HCT116 (cell line): ENCODE measurements at regions not wholly inside any gene's neighbourhood (a gene's known extent, or its start where the extent isn't known, plus 50 kb on each side); places are given as distances from the start of the nearest gene placed in this dataset.

Experiments
- ATAC-seq: fragments of 200-7000 bp; cut with Tn5 transposase; 2 replicates; pipeline ENCODE4 v1.9.1; 2020; ENCODE audit warnings: mild to moderate bottlenecking, moderate library complexity
- BruUV-seq: library from RNA; stranded (reverse); fragments of 400-500 nt; replicated peaks from 2 replicates; lab custom pipeline; 2021; lab: Mats Ljungman, UMichigan
- CTCF ChIA-PET: fragments of 300-600 bp; sonication (Branson Sonifier 250); formaldehyde crosslinking; loops from one replicate; lab custom pipeline; 2021; ENCODE audit warnings: antibody characterized with exemption; lab: Charles Lee
- POLR2A ChIA-PET: fragments of 300-600, 350-600 bp; sonication (Branson Sonifier 250); formaldehyde crosslinking; loops from one replicate; lab custom pipeline; 2021; ENCODE audit warnings: antibody characterized with exemption; lab: Charles Lee
- RAD21 ChIA-PET, 2 experiments: fragments of 300-600 bp; sonication (Branson Sonifier 250); formaldehyde crosslinking; loops; one replicate each; lab custom pipeline; 2023; ENCODE audit warnings: low total read pairs in 2 of 2; ENCODE audit not compliant: uncharacterized antibody in 2 of 2, unreplicated experiment in 2 of 2, low non-redundant PET in 1 of 2; lab: Charles Lee
- DNase-seq: peaks from one replicate; pipeline ENCODE4 v3.0.0-alpha.2; 2010; ENCODE audit warnings: low read depth, low spot score
- H2AFZ ChIP-seq: fragments of 200-600 bp; shearing (Covaris generic), sonication (generic); 2 replicates; pipeline ENCODE4 v1.6.1; 2017; ENCODE audit warnings: low read depth, mixed run types, mixed read lengths, antibody characterized with exemption, low read length; ENCODE audit not compliant: poor library complexity, severe bottlenecking
- H3K27ac ChIP-seq: 2 replicates; pipeline ENCODE4 v1.5.1; 2012; ENCODE audit warnings: low read depth, low read length
- H3K27me3 ChIP-seq: fragments of 200-600 bp; sonication (generic); 2 replicates; pipeline ENCODE4 v1.6.1; 2016; ENCODE audit warnings: mixed run types, low read length, mixed read lengths; ENCODE audit not compliant: insufficient read depth
- H3K36me3 ChIP-seq, 2 experiments: fragments of 200-500 bp in 1 of 2; fragments of 200-600 bp in 1 of 2; sonication (Bioruptor generic) in 1 of 2; sonication (generic) in 1 of 2; 2 replicates each; pipeline versions ENCODE4 v1.5.1 to v1.6.1; 2014 to 2016; ENCODE audit warnings: low read length in 2 of 2, inconsistent platforms in 1 of 2, mixed read lengths in 1 of 2, mixed run types in 1 of 2; ENCODE audit not compliant: insufficient read depth in 2 of 2, control insufficient read depth in 1 of 2
- H3K4me1 ChIP-seq, 2 experiments: fragments of 200-600 bp in 1 of 2; sonication (generic) in 1 of 2; 2 replicates each; pipeline versions ENCODE4 v1.5.1 to v1.6.1; 2012 to 2017; ENCODE audit warnings: low read length in 2 of 2, inconsistent platforms in 1 of 2, mild to moderate bottlenecking in 1 of 2, mixed read lengths in 1 of 2, mixed run types in 1 of 2, moderate library complexity in 1 of 2; ENCODE audit not compliant: insufficient read depth in 2 of 2, control insufficient read depth in 1 of 2
- H3K4me2 ChIP-seq: fragments of 200-600 bp; sonication (generic); 2 replicates; pipeline ENCODE4 v1.6.1; 2017; ENCODE audit warnings: mixed run types, low read length, mixed read lengths
- H3K4me3 ChIP-seq, 2 experiments: fragments of 200-600 bp in 1 of 2; sonication (generic) in 1 of 2; replicated peaks in 1 of 2; 2 replicates each; pipeline ENCODE4 v1.5.1; 2011 to 2016; ENCODE audit warnings: low read length in 2 of 2, control low read depth in 1 of 2, low read depth in 1 of 2, mild to moderate bottlenecking in 1 of 2, mixed read lengths in 1 of 2, mixed run types in 1 of 2
- H3K79me2 ChIP-seq: fragments of 200-600 bp; sonication (generic); 2 replicates; pipeline ENCODE4 v1.6.1; 2017; ENCODE audit warnings: mild to moderate bottlenecking, mixed run types, low read length, moderate library complexity, mixed read lengths; ENCODE audit not compliant: insufficient read depth
- H3K9ac ChIP-seq: fragments of 200-600 bp; sonication (generic); 2 replicates; pipeline ENCODE4 v1.6.1; 2016; ENCODE audit warnings: low read length, mixed read lengths
- H3K9me2 ChIP-seq: fragments of 200-600 bp; sonication (generic), shearing (Covaris generic); 2 replicates; pipeline ENCODE4 v1.6.1; 2017; ENCODE audit warnings: mixed run types, mild to moderate bottlenecking, moderate library complexity; ENCODE audit not compliant: insufficient read depth
- H3K9me3 ChIP-seq, 2 experiments: fragments of 200-500 bp in 1 of 2; fragments of 200-600 bp in 1 of 2; sonication (Bioruptor generic) in 1 of 2; sonication (generic) in 1 of 2; 2 replicates each; pipeline ENCODE4 v1.6.1; 2014 to 2017; ENCODE audit warnings: low read length in 2 of 2, mixed read lengths in 2 of 2, inconsistent platforms in 1 of 2, low read depth in 1 of 2, mild to moderate bottlenecking in 1 of 2, mixed run types in 1 of 2, moderate library complexity in 1 of 2; ENCODE audit not compliant: control insufficient read depth in 1 of 2, insufficient read depth in 1 of 2
- H4K20me1 ChIP-seq: fragments of 200-600 bp; sonication (generic), shearing (Covaris generic); 2 replicates; pipeline ENCODE4 v1.6.1; 2017; ENCODE audit warnings: mixed run types, mild to moderate bottlenecking, moderate library complexity; ENCODE audit not compliant: insufficient read depth
- EZH2 ChIP-seq: fragments of 200-600 bp; sonication (generic); IDR thresholded peaks from 2 replicates; pipeline ENCODE4 v1.6.1; 2017; ENCODE audit warnings: antibody characterized with exemption, mixed run types
- EZH2phosphoT487 ChIP-seq: fragments of 200-600 bp; IDR thresholded peaks from 2 replicates; pipeline ENCODE4 v1.6.1; 2018; ENCODE audit warnings: antibody characterized with exemption, borderline replicate concordance
- RAD21 ChIP-seq: IDR thresholded peaks from 2 replicates; pipeline ENCODE4 v1.6.1; 2012; ENCODE audit warnings: low read depth, mild to moderate bottlenecking
- intact Hi-C: fragments of 100-400 bp; cut with micrococcal nuclease; formaldehyde crosslinking; loops from 2 replicates; pipeline ENCODE4 v1.10.0; 2022
- TF ChIP-seq, protein P1 (sequence below): IDR thresholded peaks from 2 replicates; pipeline ENCODE4 v1.6.1; 2012
- TF ChIP-seq, protein P2 (sequence below), 3 experiments: fragments of 200-600 bp in 1 of 3; sonication (generic) in 1 of 3; IDR thresholded peaks in 2 of 3; conservative IDR thresholded peaks in 1 of 3; 2 replicates each; pipeline ENCODE4 v1.5.1; 2012 to 2017; ENCODE audit warnings: low read depth in 2 of 3, low read length in 2 of 3, antibody characterized with exemption in 1 of 3, borderline replicate concordance in 1 of 3, control low read depth in 1 of 3, mild to moderate bottlenecking in 1 of 3, mixed read lengths in 1 of 3, mixed run types in 1 of 3, moderate library complexity in 1 of 3; ENCODE audit not compliant: insufficient read depth in 1 of 3
- TF ChIP-seq, protein P3 (sequence below): IDR thresholded peaks from 2 replicates; pipeline ENCODE4 v1.6.1; 2011; ENCODE audit warnings: mild to moderate bottlenecking, low read length, moderate library complexity; ENCODE audit not compliant: insufficient replicate concordance; ENCODE audit errors: extremely low read depth

DNA sequence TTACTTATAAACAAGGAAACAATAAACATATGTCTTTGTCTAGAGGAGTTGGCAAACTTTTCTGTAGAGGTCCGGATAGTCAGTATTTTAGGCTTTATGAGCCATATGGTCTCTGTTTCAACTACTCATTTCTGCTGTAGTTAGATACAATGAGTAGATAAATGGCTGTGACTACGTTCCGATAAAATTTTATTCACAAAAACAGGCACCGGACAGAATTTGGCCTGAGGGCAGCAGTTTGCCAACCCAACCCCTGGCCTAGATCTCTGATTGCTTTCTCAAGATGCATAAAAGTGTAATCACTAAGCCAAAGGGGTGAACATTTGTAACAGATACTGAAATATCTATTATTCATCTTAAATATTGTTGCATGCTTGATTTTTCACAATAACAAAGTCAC lies 123.1 kb upstream of the ESRRG start:
- no peak for ATAC-seq
- Histone ChIP-seq H3K27ac (no peak overlapping the region), H3K9me2 (no peaks in the 10 kb centered on the region), H3K4me2 (no peak overlapping the region), H3K9ac (no peak overlapping the region), H3K27me3 (no peaks in the 10 kb centered on the region), H2AFZ (no peak overlapping the region), H3K4me1 (no peaks in the 10 kb centered on the region), H3K4me3 (no peak overlapping the region), H4K20me1 (no peaks in the 10 kb centered on the region), H3K79me2 (no peaks in the 10 kb centered on the region), H3K36me3 (no peaks in the 10 kb centered on the region), H3K9me3 (peaks cover 0 to 3% of the 10 kb centered on the region in 2 experiments; a peak in 1 of 4 replicates)
- no peak for DNase-seq
- TF ChIP-seq, protein P1, sequence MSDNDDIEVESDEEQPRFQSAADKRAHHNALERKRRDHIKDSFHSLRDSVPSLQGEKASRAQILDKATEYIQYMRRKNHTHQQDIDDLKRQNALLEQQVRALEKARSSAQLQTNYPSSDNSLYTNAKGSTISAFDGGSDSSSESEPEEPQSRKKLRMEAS = no peak
- no peak for TF ChIP-seq RAD21
- TF ChIP-seq EZH2phosphoT487 = no peak
- TF ChIP-seq, protein P2, sequence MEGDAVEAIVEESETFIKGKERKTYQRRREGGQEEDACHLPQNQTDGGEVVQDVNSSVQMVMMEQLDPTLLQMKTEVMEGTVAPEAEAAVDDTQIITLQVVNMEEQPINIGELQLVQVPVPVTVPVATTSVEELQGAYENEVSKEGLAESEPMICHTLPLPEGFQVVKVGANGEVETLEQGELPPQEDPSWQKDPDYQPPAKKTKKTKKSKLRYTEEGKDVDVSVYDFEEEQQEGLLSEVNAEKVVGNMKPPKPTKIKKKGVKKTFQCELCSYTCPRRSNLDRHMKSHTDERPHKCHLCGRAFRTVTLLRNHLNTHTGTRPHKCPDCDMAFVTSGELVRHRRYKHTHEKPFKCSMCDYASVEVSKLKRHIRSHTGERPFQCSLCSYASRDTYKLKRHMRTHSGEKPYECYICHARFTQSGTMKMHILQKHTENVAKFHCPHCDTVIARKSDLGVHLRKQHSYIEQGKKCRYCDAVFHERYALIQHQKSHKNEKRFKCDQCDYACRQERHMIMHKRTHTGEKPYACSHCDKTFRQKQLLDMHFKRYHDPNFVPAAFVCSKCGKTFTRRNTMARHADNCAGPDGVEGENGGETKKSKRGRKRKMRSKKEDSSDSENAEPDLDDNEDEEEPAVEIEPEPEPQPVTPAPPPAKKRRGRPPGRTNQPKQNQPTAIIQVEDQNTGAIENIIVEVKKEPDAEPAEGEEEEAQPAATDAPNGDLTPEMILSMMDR (IDR thresholded peaks at IDR 0.05 in 2 of 3, conservative IDR thresholded peaks at IDR 0.05 in 1 of 3; ENCODE audit: borderline replicate concordance in 1 of 3, insufficient read depth in 1 of 3, low read depth in 2 of 3, low read length in 2 of 3) = no peak
- TF ChIP-seq EZH2 = no peak
- TF ChIP-seq, protein P3, sequence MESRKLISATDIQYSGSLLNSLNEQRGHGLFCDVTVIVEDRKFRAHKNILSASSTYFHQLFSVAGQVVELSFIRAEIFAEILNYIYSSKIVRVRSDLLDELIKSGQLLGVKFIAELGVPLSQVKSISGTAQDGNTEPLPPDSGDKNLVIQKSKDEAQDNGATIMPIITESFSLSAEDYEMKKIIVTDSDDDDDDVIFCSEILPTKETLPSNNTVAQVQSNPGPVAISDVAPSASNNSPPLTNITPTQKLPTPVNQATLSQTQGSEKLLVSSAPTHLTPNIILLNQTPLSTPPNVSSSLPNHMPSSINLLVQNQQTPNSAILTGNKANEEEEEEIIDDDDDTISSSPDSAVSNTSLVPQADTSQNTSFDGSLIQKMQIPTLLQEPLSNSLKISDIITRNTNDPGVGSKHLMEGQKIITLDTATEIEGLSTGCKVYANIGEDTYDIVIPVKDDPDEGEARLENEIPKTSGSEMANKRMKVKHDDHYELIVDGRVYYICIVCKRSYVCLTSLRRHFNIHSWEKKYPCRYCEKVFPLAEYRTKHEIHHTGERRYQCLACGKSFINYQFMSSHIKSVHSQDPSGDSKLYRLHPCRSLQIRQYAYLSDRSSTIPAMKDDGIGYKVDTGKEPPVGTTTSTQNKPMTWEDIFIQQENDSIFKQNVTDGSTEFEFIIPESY = no peak
- ChIA-PET CTCF (no interaction called here), POLR2A (no interaction called here), RAD21 (no interaction called here)
- intact Hi-C loops = no loop called here
- BruUV-seq = no TSS peak
